Osteoblast (primary cell): ENCODE measurements at regions not wholly inside any gene's neighbourhood (a gene's known extent, or its start where the extent isn't known, plus 50 kb on each side); places are given as distances from the start of the nearest gene placed in this dataset.

Source experiments
- DNase-seq: peaks from one replicate; pipeline ENCODE4 v3.0.0; 2011; ENCODE audit warnings: low spot score, mixed read lengths; ENCODE audit not compliant: insufficient read length; ENCODE audit errors: missing footprints
- H2AFZ ChIP-seq: 2 replicates; pipeline ENCODE4 v1.6.0; 2011; ENCODE audit warnings: mild to moderate bottlenecking, low read length
- H3K27ac ChIP-seq: 2 replicates; pipeline ENCODE4 v1.5.1; 2011; ENCODE audit warnings: mild to moderate bottlenecking, low read depth, low read length, moderate library complexity
- H3K27me3 ChIP-seq: 2 replicates; pipeline ENCODE4 v1.6.0; 2012; ENCODE audit warnings: mild to moderate bottlenecking, control low read depth, inconsistent platforms, low read length, moderate library complexity; ENCODE audit not compliant: insufficient read depth
- H3K36me3 ChIP-seq: 2 replicates; pipeline ENCODE4 v1.5.1; 2011; ENCODE audit warnings: mild to moderate bottlenecking, low read length, control low read depth, moderate library complexity; ENCODE audit not compliant: insufficient read depth
- H3K4me1 ChIP-seq: 2 replicates; pipeline ENCODE4 v1.5.1; 2011; ENCODE audit warnings: mild to moderate bottlenecking, low read length, control low read depth, moderate library complexity; ENCODE audit not compliant: insufficient read depth
- H3K4me2 ChIP-seq: 2 replicates; pipeline ENCODE4 v1.6.0; 2011; ENCODE audit warnings: mild to moderate bottlenecking, low read length; ENCODE audit not compliant: insufficient read depth
- H3K4me3 ChIP-seq: fragments of 200-600 bp; sonication (generic); 3 replicates; pipeline ENCODE4 v1.5.1; 2012; ENCODE audit warnings: mild to moderate bottlenecking, low read length, inconsistent platforms; ENCODE audit not compliant: insufficient read depth
- H3K79me2 ChIP-seq: 2 replicates; pipeline ENCODE4 v1.6.0; 2012; ENCODE audit warnings: mild to moderate bottlenecking, low read length, control low read depth, inconsistent platforms; ENCODE audit not compliant: insufficient read depth
- H3K9me3 ChIP-seq: 2 replicates; pipeline ENCODE4 v1.5.1; 2011; ENCODE audit warnings: low read depth, low read length, control low read depth
- H4K20me1 ChIP-seq: 2 replicates; pipeline ENCODE4 v1.6.0; 2012; ENCODE audit warnings: mild to moderate bottlenecking, low read length, control low read depth; ENCODE audit not compliant: insufficient read depth
- CTCF ChIP-seq: IDR thresholded peaks from 2 replicates; pipeline ENCODE4 v1.5.1; 2011; ENCODE audit warnings: mild to moderate bottlenecking, low read depth, low read length, moderate library complexity; ENCODE audit errors: extremely low read depth

GRCh38 chr11:80451105-80451504 is 1010.3 kb upstream of the TENM4 start:
- no peak overlapping the region for H3K4me2 ChIP-seq
- H3K36me3 ChIP-seq: no peaks in the 10 kb centered on the region
- H3K9me3 ChIP-seq: peaks cover 3% of the 10 kb centered on the region
- H4K20me1 ChIP-seq: no peaks in the 10 kb centered on the region
- H3K27me3 ChIP-seq: no peaks in the 10 kb centered on the region
- no peaks in the 10 kb centered on the region for H3K79me2 ChIP-seq
- H3K4me1 ChIP-seq: no peaks in the 10 kb centered on the region
- no peak overlapping the region for H3K27ac ChIP-seq
- H2AFZ ChIP-seq: no peak overlapping the region
- no peak for TF ChIP-seq CTCF
- no peak overlapping the region for H3K4me3 ChIP-seq
- no peak for DNase-seq

GRCh38 chr11:80448709-80449108 is 1007.9 kb upstream of the TENM4 start:
- Histone ChIP-seq H3K36me3 (no peaks in the 10 kb centered on the region), H2AFZ (no peak overlapping the region), H3K4me3 (no peak overlapping the region), H3K27me3 (no peaks in the 10 kb centered on the region), H3K4me1 (no peaks in the 10 kb centered on the region), H3K4me2 (no peak overlapping the region), H3K27ac (no peak overlapping the region), H4K20me1 (no peaks in the 10 kb centered on the region), H3K79me2 (no peaks in the 10 kb centered on the region), H3K9me3 (peaks cover 3% of the 10 kb centered on the region)
- DNase-seq: no peak
- no peak for TF ChIP-seq CTCF

- Histone ChIP-seq H3K9me3 (no peaks in the 10 kb centered on the region), H3K4me1 (no peaks in the 10 kb centered on the region), H2AFZ (no peak overlapping the region), H3K4me2 (no peak overlapping the region), H3K4me3 (no peak overlapping the region), H3K36me3 (no peaks in the 10 kb centered on the region), H4K20me1 (no peaks in the 10 kb centered on the region), H3K27ac (no peak overlapping the region), H3K27me3 (no peaks in the 10 kb centered on the region), H3K79me2 (no peaks in the 10 kb centered on the region)
- DNase-seq: no peak
- TF ChIP-seq CTCF: no peak
These were observed 1002.3 kb upstream of the TENM4 start for GRCh38 chr11:80443177-80443576.

GRCh38 chr11:80441821-80442220 is 1001.0 kb upstream of the TENM4 start:
- peak; percentile 51 for DNase-seq
- H3K4me3 ChIP-seq: no peak overlapping the region
- H3K27ac ChIP-seq: no peak overlapping the region
- H3K4me2 ChIP-seq: no peak overlapping the region
- no peak for TF ChIP-seq CTCF
- no peaks in the 10 kb centered on the region for H3K36me3 ChIP-seq
- H3K27me3 ChIP-seq: no peaks in the 10 kb centered on the region
- H3K9me3 ChIP-seq: no peaks in the 10 kb centered on the region
- no peaks in the 10 kb centered on the region for H4K20me1 ChIP-seq
- H3K79me2 ChIP-seq: no peaks in the 10 kb centered on the region
- no peaks in the 10 kb centered on the region for H3K4me1 ChIP-seq
- no peak overlapping the region for H2AFZ ChIP-seq
